Choroid plexus epithelial cell (primary cell): ENCODE measurements at regions not wholly inside any gene's neighbourhood (a gene's known extent, or its start where the extent isn't known, plus 50 kb on each side); places are given as distances from the start of the nearest gene placed in this dataset.
A peak's percentile ranks its signal among the peaks of the same experiment; 100 is the strongest.

Source experiments
- DNase-seq: peaks from one replicate; pipeline ENCODE4 v3.0.0-alpha.2; 2010; ENCODE audit warnings: low read depth
- H3K4me3 ChIP-seq: 2 replicates; pipeline ENCODE4 v1.5.1; 2011; ENCODE audit warnings: low read depth, mild to moderate bottlenecking, control low read depth, low read length, moderate library complexity
- TF ChIP-seq, protein P1 (sequence below): conservative IDR thresholded peaks from 2 replicates; pipeline ENCODE4 v1.5.1; 2011; ENCODE audit warnings: low read depth, mild to moderate bottlenecking, control low read depth, inconsistent platforms, low read length, moderate library complexity

DNA sequence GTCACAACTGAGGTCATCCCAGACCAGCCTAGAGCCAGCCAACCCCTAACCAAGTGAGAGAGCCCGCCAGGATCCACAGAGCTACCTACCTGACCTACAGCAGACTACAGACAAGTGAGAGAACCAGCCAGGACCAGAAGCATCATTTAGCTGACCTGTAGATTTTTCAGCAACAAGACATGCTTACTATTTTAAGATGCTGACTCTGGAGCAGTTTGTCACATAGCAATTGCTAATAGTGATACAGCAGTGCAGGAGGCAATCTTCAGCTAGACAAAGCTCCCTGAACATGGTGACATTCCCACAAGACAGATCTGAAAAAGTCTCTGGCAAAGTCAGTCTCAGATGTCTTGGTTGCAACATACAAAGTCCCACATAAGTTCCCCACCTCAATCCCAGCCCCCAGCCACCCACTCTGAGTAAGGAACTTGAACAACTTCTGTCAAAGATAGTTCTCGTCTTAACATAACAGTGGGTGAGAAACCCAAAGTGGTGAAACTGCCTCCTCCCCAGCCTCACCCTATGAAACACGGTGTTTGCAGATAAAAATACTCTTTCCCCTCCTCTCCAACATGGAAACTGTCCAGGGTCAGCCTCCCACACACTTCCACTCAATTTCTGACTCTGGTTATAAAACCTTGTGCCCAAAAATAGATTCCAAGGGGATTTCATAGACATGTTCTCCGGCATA is 120.3 kb upstream of the SLC6A11 start:
- no peak for DNase-seq
- TF ChIP-seq, protein P1, sequence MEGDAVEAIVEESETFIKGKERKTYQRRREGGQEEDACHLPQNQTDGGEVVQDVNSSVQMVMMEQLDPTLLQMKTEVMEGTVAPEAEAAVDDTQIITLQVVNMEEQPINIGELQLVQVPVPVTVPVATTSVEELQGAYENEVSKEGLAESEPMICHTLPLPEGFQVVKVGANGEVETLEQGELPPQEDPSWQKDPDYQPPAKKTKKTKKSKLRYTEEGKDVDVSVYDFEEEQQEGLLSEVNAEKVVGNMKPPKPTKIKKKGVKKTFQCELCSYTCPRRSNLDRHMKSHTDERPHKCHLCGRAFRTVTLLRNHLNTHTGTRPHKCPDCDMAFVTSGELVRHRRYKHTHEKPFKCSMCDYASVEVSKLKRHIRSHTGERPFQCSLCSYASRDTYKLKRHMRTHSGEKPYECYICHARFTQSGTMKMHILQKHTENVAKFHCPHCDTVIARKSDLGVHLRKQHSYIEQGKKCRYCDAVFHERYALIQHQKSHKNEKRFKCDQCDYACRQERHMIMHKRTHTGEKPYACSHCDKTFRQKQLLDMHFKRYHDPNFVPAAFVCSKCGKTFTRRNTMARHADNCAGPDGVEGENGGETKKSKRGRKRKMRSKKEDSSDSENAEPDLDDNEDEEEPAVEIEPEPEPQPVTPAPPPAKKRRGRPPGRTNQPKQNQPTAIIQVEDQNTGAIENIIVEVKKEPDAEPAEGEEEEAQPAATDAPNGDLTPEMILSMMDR: no peak
- no peak overlapping the region for H3K4me3 ChIP-seq

DNA sequence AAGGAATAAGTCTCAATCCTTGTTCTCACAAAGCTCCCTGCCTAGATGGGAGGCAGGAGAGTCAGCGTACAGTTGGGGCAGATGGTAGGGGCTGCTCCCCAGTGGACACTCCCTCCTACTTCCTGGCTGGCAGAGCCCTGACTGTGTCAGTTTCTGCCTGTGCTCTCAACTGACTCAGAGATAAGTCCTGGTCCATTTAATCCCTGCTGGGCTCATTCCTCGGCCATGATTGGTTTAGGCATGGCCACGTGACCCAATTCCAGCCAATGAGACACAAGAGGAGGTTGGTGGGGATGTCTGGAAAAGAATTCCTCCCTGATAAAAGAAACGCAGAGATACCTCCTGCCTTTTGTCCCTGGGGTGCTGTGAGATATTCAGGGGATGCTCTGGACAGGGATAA is 118.1 kb upstream of the SLC6A11 start:
- no peak overlapping the region for H3K4me3 ChIP-seq
- TF ChIP-seq, protein P1: no peak
- peak; percentile 8 for DNase-seq

DNA sequence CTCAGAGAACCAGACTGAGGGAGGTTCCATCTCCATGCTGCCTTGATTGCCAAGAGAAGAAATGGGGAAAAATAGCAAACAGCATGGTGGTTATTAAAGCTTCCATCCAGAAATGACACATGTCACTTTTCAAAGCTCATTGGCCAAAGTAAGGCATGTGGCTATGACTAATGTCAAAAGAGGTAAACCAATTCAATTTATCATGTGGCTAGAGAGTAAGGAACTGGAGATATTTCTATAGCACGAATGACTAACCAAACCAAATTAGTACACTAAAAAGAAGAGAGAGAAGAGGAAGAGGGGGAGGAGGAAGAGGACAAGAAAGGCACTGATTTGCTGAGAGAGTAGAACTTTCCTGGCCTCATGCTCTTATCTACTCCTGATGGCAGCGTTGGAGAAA is 115.2 kb upstream of the SLC6A11 start:
- H3K4me3 ChIP-seq: no peak overlapping the region
- TF ChIP-seq, protein P1: no peak

DNA sequence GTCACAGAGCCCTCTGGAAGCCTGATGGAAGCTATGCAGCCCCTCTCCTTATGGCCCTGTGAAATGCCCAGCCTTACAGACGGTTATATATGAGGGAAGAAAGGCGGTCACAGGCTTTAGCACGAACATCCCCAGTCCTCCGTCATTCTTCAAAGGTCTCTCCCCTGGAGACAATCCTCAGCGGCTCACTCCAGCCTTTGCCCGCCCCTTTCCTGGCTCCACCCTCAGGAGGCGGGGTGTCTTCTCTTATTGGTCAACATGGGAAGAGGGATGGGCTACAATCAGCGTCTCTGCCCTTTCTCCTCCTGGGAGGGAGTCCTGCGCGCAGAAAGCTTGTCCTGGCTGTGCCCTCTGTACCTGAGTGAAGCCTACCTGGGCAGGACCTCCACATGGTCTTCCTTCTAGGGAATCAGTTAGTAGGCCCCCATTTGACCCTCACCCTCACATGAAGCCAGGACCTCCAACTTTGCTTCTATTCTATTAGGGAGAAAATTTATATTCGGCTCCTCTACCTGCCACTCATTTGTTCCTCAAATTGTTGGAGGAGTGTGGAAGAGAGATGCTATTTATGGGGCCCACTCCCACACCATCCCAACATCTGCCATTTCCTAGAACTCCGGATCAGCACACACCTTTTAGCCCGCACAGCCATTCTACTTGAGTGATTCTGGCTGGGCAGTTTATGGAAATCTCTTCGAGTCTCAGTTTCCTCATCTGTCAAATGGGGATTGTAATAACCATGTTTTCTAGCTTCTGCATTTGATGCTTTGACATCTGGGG is 112.9 kb upstream of the SLC6A11 start:
- TF ChIP-seq, protein P1: no peak
- DNase-seq: no peak
- H3K4me3 ChIP-seq: no peak overlapping the region

More for the DNA sequence above, 115.2 kb upstream of the SLC6A11 start:
- DNase-seq: no peak

DNA sequence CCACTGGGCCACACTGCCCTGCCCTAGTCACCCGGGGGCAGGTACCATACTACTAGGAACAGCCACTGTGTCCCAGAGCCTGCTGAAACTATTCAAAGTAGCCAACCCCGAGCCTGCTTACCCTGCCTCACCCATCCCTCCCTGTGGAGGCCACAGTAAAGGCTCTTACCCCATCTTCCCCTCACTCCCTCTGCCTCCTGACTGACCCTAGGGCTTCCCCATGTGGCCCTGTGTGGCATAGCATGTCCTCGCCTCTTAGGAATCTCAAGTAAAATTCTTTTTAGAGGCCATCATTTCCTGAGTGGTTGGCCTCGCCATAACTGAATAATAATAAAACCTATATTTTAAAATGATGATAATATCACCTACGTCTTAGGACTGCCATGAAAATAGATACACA is 112.2 kb upstream of the SLC6A11 start:
- TF ChIP-seq, protein P1: peak; percentile 48
- no peak overlapping the region for H3K4me3 ChIP-seq
- DNase-seq: peak; percentile 46

DNA sequence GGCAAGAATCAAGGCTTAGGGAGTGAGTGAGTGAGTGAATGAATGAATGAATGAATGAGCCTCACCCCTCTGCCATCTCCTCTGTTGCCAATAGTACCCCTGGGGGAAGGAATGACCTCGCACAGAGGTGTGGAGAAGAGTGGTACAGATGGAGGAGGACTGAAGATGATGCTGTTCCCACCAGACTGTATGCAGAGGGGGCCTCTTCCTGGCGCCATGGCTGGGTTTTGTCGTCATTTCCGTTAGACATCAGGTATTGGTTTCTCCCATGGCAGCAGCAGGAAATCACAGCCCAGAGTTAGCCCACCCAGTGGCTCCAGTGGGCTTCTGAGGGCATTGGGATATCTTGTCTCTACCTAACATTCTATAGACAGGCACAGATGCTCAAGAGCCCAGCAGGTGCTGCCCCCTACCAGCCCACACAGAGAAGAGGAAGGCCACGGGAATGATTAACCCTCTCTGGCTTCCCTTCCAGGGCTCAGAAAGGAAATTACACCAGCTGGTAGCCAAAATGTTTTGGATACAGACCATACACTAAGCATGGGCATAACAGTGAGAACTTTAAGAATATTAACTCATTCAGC is 109.8 kb upstream of the SLC6A11 start:
- TF ChIP-seq, protein P1: peak; percentile 7
- DNase-seq: no peak
- no peak overlapping the region for H3K4me3 ChIP-seq
